Breast epithelium (tissue), 4 donors: ENCODE measurements at regions not wholly inside any gene's neighbourhood (a gene's known extent, or its start where the extent isn't known, plus 50 kb on each side); places are given as distances from the start of the nearest gene placed in this dataset.

Source experiments
- DNase-seq, 2 donors: peaks; one replicate each; pipeline ENCODE4 v3.0.0-alpha.2; 2019; ENCODE audit warnings: low spot score in 2 of 2
- H3K27ac ChIP-seq, 2 donors: fragments of 200-600 bp; sonication (generic) in 1 of 2; one replicate each; pipeline ENCODE4 v1.5.1; 2016 to 2019; ENCODE audit warnings: mild to moderate bottlenecking in 1 of 2
- H3K27me3 ChIP-seq, 2 donors: fragments of 200-600 bp; sonication (generic) in 1 of 2; one replicate each; pipeline versions ENCODE4 v1.5.1 to v1.6.0; 2017 to 2019; ENCODE audit warnings: control low read depth in 1 of 2, mild to moderate bottlenecking in 1 of 2
- H3K36me3 ChIP-seq: fragments of 200-600 bp; one replicate; pipeline ENCODE4 v1.5.1; 2019
- H3K4me1 ChIP-seq, 2 donors: fragments of 200-600 bp; sonication (generic); one replicate each; pipeline ENCODE4 v1.5.1; 2016 to 2019; ENCODE audit warnings: control low read depth in 1 of 2
- H3K4me3 ChIP-seq, 3 donors: fragments of 200-600 bp; sonication (generic); 1 replicate in 2 of 3; 2 replicates in 1 of 3; pipeline ENCODE4 v1.5.1; 2016 to 2019; ENCODE audit warnings: mild to moderate bottlenecking in 3 of 3, moderate library complexity in 2 of 3
- H3K9me3 ChIP-seq, 2 donors: fragments of 200-600 bp; sonication (generic) in 1 of 2; one replicate each; pipeline ENCODE4 v1.5.1; 2016 to 2019; ENCODE audit warnings: control low read depth in 1 of 2
- POLR2A ChIP-seq: fragments of 450-650 bp; IDR thresholded peaks from one replicate; pipeline ENCODE4 v1.6.1; 2016; ENCODE audit warnings: antibody characterized with exemption, mild to moderate bottlenecking, moderate library complexity
- POLR2AphosphoS5 ChIP-seq, 3 donors: sonication (generic); formaldehyde crosslinking; IDR thresholded peaks; one replicate each; pipeline ENCODE4 v1.6.1; 2017; ENCODE audit warnings: antibody characterized with exemption in 3 of 3
- intact Hi-C: fragments of 100-400 bp; cut with DNase I; formaldehyde crosslinking; loops from one replicate; pipeline ENCODE4 v1.15.1; 2023; ENCODE audit warnings: low total_unique reads
- TF ChIP-seq, protein P1 (sequence below), 3 donors: fragments of 450-650 bp; IDR thresholded peaks; one replicate each; pipeline ENCODE4 v1.5.1; 2016 to 2017; ENCODE audit warnings: antibody characterized with exemption in 3 of 3, mild to moderate bottlenecking in 3 of 3, moderate library complexity in 3 of 3

DNA sequence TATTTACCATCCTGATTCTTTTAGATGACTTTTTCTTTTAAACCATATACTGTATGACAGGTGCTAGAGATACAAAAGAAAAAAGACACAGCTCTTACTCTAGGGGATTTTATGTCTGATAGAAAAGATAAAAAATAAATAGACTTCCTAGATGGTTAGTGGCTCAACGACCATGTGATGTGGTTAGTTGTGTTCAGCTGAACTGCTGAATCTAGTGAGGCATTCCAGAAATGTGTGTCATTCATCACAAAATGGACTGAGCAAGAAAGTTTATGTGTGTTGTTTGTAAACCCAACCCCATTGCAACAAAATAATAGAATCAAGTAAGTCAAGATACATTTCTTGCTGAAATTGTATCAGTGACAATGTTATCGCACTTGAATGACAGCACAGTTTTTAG lies 205.8 kb upstream of the LYPLAL1 start:
- H3K36me3 ChIP-seq = no peaks in the 10 kb centered on the region
- TF ChIP-seq POLR2A = no peak
- TF ChIP-seq, protein P1, sequence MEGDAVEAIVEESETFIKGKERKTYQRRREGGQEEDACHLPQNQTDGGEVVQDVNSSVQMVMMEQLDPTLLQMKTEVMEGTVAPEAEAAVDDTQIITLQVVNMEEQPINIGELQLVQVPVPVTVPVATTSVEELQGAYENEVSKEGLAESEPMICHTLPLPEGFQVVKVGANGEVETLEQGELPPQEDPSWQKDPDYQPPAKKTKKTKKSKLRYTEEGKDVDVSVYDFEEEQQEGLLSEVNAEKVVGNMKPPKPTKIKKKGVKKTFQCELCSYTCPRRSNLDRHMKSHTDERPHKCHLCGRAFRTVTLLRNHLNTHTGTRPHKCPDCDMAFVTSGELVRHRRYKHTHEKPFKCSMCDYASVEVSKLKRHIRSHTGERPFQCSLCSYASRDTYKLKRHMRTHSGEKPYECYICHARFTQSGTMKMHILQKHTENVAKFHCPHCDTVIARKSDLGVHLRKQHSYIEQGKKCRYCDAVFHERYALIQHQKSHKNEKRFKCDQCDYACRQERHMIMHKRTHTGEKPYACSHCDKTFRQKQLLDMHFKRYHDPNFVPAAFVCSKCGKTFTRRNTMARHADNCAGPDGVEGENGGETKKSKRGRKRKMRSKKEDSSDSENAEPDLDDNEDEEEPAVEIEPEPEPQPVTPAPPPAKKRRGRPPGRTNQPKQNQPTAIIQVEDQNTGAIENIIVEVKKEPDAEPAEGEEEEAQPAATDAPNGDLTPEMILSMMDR (IDR thresholded peaks at IDR 0.05) = no peak
- TF ChIP-seq POLR2AphosphoS5 (IDR thresholded peaks at IDR 0.05) = no peak
- H3K4me1 ChIP-seq = no peaks in the 10 kb centered on the region
- H3K9me3 ChIP-seq = peaks cover 0 to 8% of the 10 kb centered on the region in 2 donors
- intact Hi-C loops = no loop called here
- H3K27me3 ChIP-seq = no peaks in the 10 kb centered on the region
- DNase-seq = no peak
- H3K27ac ChIP-seq = no peak overlapping the region
- H3K4me3 ChIP-seq = no peak overlapping the region

DNA sequence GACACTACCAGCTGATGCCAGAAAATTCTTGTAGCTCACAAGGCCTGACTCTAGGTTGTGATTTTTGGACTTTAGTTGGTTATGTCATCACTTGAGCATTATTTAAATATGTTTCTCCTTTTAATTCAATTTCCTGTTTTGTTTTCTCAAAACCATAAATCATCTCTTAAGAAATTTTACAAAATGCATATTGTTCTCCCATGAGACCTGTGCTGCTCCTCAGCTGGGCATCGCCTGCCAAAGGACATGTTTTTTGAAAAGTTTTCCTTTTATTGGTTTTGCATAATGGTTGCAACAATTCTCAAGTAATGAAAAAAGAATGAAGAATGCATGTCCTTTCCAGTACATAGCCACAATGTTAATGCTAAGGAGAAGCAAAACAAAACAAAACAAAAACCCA lies 204.7 kb upstream of the LYPLAL1 start:
- peaks cover 0 to 8% of the 10 kb centered on the region in 2 donors for H3K9me3 ChIP-seq
- no peaks in the 10 kb centered on the region for H3K27me3 ChIP-seq
- no peaks in the 10 kb centered on the region for H3K4me1 ChIP-seq
- no peak overlapping the region for H3K4me3 ChIP-seq
- no peak for DNase-seq
- H3K27ac ChIP-seq = no peak overlapping the region
- H3K36me3 ChIP-seq = no peaks in the 10 kb centered on the region
- TF ChIP-seq POLR2A = no peak
- no peak for TF ChIP-seq POLR2AphosphoS5 (IDR thresholded peaks at IDR 0.05)
- intact Hi-C loops = no loop called here

DNA sequence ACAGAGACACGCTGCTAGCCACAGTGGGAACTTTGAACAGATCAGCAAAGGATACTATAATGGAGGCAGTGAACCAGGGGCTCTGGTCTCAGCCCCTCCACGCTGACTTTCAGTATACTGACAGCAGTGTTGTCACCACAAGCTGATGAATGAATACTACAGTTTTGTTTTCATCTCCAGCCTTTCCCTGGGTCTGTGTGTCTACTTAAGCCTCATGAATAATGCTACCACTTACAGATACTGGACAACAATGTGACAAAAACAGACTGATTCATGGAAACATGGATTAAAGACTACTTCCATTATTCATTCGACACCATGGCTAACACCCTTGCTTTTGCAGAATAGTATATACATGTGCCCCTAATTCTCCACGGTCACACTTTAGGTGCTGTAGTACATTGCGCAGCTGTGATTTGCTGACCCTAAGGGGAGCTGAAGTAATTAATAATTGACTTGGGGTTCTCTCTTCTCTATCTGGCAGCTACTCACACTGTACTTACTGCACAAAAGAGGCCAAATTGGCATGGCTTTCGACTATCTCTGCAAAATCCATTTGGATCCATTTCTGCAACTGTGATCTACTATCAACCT lies 203.2 kb upstream of the LYPLAL1 start:
- TF ChIP-seq, protein P1 (IDR thresholded peaks at IDR 0.05) = no peak
- no peak for TF ChIP-seq POLR2A
- no peak for TF ChIP-seq POLR2AphosphoS5 (IDR thresholded peaks at IDR 0.05)
- Histone ChIP-seq H3K4me1 (no peaks in the 10 kb centered on the region), H3K4me3 (no peak overlapping the region), H3K9me3 (peaks cover 0 to 8% of the 10 kb centered on the region in 2 donors), H3K36me3 (no peaks in the 10 kb centered on the region), H3K27me3 (no peaks in the 10 kb centered on the region), H3K27ac (no peak overlapping the region)
- DNase-seq = no peak
- intact Hi-C loops = no loop called here

DNA sequence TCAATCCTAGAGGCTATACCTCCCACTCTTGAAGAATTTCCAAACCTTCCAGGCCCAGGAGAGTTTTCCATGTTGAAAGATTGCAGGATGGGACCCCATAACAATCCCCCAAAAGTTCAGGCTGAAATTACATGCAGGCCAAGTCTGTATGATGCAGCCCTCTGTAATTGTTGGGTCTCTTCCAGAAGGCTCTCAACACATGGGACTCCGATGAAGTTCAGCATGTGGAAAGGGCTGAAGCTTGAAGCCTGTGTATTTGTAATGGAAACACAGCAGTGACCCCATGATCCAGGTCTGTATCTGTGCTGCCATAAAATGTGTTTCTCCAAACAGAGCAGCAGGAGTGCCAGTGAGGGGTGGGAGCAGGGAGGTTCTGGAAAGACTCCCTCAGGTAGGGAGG lies 202.5 kb upstream of the LYPLAL1 start:
- no peak overlapping the region for H3K4me3 ChIP-seq
- intact Hi-C loops = no loop called here
- H3K9me3 ChIP-seq = peaks cover 0 to 8% of the 10 kb centered on the region in 2 donors
- DNase-seq = no peak
- no peak overlapping the region for H3K27ac ChIP-seq
- no peaks in the 10 kb centered on the region for H3K27me3 ChIP-seq
- TF ChIP-seq POLR2AphosphoS5 (IDR thresholded peaks at IDR 0.05) (no peak), POLR2A (no peak)
- TF ChIP-seq, protein P1 (IDR thresholded peaks at IDR 0.05) = no peak
- H3K36me3 ChIP-seq = no peaks in the 10 kb centered on the region
- no peaks in the 10 kb centered on the region for H3K4me1 ChIP-seq

DNA sequence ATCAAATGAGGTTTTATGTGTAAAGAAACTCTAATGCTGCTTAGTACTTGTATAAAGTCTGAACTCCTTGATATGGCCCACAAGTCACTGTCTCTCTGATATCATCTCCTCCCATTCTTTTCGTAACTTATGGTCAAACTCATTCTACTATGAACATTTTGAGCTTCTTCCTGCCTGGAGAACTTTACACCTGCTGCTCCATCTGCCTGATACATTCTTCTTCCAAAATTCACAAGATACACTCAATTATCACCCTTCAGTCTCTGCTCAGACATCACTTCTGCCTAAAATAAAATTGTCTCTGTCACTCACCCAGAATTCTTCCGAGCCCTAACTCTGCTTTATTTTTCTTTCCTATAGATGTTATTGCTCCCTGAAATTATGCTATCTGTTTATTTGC lies 192.8 kb upstream of the LYPLAL1 start:
- no peaks in the 10 kb centered on the region for H3K4me1 ChIP-seq

More for the DNA sequence above, 192.8 kb upstream of the LYPLAL1 start:
- no peak for DNase-seq
- no peaks in the 10 kb centered on the region for H3K27me3 ChIP-seq
- H3K9me3 ChIP-seq = no peaks in the 10 kb centered on the region
- intact Hi-C loops = no loop called here
- no peak for TF ChIP-seq POLR2A
- TF ChIP-seq, protein P1 (IDR thresholded peaks at IDR 0.05) = no peak
- no peak for TF ChIP-seq POLR2AphosphoS5 (IDR thresholded peaks at IDR 0.05)
- no peak overlapping the region for H3K27ac ChIP-seq
- H3K4me3 ChIP-seq = no peak overlapping the region
- H3K36me3 ChIP-seq = no peaks in the 10 kb centered on the region
